ENCODE measurements at regions not wholly inside any gene's neighbourhood (a gene's known extent, or its start where the extent isn't known, plus 50 kb on each side); places are given as distances from the start of the nearest gene placed in this dataset.
"Not testable (repeated sequence)": the region's sequence is repeated elsewhere in the genome, so short reads cannot be mapped to it uniquely, and the experiment has no call there.

DNA sequence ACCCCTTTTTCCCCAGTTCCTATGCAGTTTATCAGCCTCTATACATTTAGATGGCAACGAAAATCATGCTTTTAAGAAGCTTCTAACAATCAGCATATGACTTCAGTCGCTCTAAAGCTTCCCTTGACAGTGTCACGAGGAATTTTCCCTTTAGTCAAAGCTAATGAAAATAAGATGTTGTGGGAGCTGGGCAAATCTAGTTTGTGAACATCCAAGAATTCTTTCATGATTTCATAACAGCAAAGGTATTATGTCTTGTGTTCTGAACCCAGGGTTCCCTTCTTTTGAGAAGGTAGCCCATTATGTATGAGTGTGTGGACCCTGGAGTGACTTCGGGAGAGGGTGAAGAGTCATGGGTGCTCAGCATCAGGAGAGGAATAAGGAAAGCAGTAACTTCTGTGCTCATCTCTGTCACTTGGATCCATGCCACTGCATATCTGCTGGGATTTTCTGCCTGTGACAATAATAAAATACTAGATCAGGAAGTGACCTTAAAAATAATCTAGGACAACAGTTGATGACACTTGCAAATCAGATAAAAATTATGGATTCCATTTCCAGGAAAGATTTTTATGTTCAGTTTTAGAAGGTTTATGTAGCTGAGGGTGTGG is 102.4 kb downstream of the PCSK1 start:
- H3K36me3 ChIP-seq (ENCODE audit: insufficient read depth, low read depth, low read length) = no peaks in the 10 kb centered on the region
- no peaks in the 10 kb centered on the region for H3K9me3 ChIP-seq (ENCODE audit: insufficient read depth, low read depth, low read length)
- H3K27me3 ChIP-seq (ENCODE audit: insufficient read depth, low read length) = no peaks in the 10 kb centered on the region
- no peaks in the 10 kb centered on the region for H3K4me1 ChIP-seq (ENCODE audit: insufficient read depth, low read length)
- H3K27ac ChIP-seq (ENCODE audit: low read length) = no peak overlapping the region
- no peak overlapping the region for H3K9ac ChIP-seq (ENCODE audit: low read depth, low read length)
- H3K4me3 ChIP-seq (ENCODE audit: low read length) = no peak overlapping the region

DNA sequence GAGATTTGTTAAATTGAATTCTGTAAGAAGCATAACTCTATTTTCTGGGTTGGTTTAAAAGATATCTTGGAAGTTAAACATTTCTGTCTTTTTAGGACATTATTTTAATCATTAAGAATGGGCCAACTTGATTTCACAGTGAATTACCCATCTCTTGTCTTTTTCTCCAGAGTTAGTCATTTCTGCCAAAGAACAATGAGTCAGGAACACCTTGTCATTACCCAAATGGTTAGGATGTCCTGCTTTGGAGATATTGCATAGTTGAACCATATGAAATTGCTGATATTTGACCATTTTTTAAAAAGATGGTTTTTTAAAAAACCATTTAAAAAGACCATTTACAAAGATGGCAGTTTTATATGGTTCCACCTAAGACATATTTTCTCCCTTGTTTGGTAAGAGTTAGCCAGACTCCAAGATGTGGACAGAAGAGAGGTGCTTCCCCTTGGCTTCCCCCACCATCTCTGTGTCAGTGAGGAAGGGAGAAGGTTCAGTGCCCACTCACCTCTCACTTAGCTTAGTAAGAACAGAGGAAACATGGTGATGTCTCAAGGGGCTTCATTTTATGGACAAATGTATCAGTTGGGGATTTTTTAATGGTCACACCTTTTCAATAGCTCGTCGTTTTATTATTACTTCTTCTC is 103.0 kb downstream of the PCSK1 start:
- H3K27ac ChIP-seq (ENCODE audit: low read length) = no peak overlapping the region
- H3K9ac ChIP-seq (ENCODE audit: low read depth, low read length) = no peak overlapping the region
- no peaks in the 10 kb centered on the region for H3K36me3 ChIP-seq (ENCODE audit: insufficient read depth, low read depth, low read length)

DNA sequence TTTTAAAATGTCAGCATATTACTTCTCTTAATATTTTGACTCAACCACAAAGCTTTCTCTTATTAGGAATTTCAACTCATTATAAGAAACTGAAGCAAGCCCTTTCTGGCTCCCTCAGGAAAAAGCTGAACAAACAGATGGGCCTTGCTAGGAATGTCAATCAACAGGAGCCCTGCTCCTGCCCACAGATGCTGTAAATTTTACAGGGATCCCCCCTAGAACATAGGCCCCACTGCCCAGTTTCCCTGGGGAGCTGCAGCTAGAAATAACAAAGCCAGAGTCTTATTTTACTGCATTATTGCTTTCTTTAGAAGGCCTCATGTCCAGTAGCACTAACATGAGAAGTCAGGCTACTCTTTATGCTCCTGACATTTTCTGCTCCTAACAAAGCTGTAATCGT is 103.8 kb downstream of the PCSK1 start:
- no peak overlapping the region for H3K27ac ChIP-seq (ENCODE audit: low read length)
- no peak overlapping the region for H3K9ac ChIP-seq (ENCODE audit: low read depth, low read length)
- H3K27me3 ChIP-seq (ENCODE audit: insufficient read depth, low read length) = no peaks in the 10 kb centered on the region
- H3K4me1 ChIP-seq (ENCODE audit: insufficient read depth, low read length) = no peaks in the 10 kb centered on the region
- no peak overlapping the region for H3K4me3 ChIP-seq (ENCODE audit: low read length)
- no peaks in the 10 kb centered on the region for H3K9me3 ChIP-seq (ENCODE audit: insufficient read depth, low read depth, low read length)
- no peaks in the 10 kb centered on the region for H3K36me3 ChIP-seq (ENCODE audit: insufficient read depth, low read depth, low read length)

More for the DNA sequence above, 103.0 kb downstream of the PCSK1 start:
- H3K4me3 ChIP-seq (ENCODE audit: low read length) = no peak overlapping the region
- no peaks in the 10 kb centered on the region for H3K4me1 ChIP-seq (ENCODE audit: insufficient read depth, low read length)
- no peaks in the 10 kb centered on the region for H3K9me3 ChIP-seq (ENCODE audit: insufficient read depth, low read depth, low read length)
- H3K27me3 ChIP-seq (ENCODE audit: insufficient read depth, low read length) = no peaks in the 10 kb centered on the region

DNA sequence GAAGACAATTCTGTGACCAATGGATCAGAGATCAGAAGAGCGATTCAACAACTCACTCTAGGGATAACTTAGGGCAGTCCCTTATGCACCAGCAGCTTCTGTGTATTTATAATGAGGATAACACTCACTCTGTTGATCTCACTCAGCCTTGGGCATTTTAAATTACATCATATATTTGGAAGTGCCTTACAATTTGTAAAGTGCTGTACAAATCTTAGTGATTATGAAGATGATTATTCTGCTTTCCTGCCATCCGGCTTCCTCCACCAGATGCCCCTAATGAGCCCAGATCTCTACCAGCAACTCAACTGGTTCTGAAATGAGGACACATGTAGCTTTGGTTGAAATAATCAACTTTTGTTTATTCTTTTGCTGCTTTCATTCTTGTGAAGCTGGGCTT is 105.3 kb downstream of the PCSK1 start:
- Histone ChIP-seq H3K27ac (ENCODE audit: low read length) (no peak overlapping the region), H3K27me3 (ENCODE audit: insufficient read depth, low read length) (no peaks in the 10 kb centered on the region), H3K4me3 (ENCODE audit: low read length) (no peak overlapping the region), H3K36me3 (ENCODE audit: insufficient read depth, low read depth, low read length) (no peaks in the 10 kb centered on the region), H3K4me1 (ENCODE audit: insufficient read depth, low read length) (no peaks in the 10 kb centered on the region), H3K9me3 (ENCODE audit: insufficient read depth, low read depth, low read length) (no peaks in the 10 kb centered on the region), H3K9ac (ENCODE audit: low read depth, low read length) (no peak overlapping the region)

DNA sequence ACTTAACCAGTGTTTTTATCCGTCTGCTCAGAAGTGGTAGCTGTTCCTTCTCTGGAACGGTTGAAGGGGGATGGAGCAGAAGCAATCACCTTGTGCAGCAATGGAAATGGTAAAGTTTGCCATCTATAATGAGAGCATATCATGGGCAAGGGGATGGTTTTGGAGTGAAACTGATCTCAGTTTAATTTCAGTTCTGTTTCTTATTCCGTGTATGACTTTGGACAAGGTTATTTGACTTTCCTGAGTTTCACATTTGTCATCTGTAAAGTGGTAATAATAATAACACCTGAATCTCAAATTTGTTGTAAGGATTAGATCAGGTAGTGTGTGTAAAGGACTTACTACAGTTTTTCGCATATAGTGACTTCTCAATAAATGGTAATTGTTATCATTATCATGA is 106.1 kb downstream of the PCSK1 start:
- no peak overlapping the region for H3K9ac ChIP-seq (ENCODE audit: low read depth, low read length)
- no peak overlapping the region for H3K4me3 ChIP-seq (ENCODE audit: low read length)
- H3K9me3 ChIP-seq (ENCODE audit: insufficient read depth, low read depth, low read length) = no peaks in the 10 kb centered on the region
- no peak overlapping the region for H3K27ac ChIP-seq (ENCODE audit: low read length)
- H3K4me1 ChIP-seq (ENCODE audit: insufficient read depth, low read length) = no peaks in the 10 kb centered on the region
- no peaks in the 10 kb centered on the region for H3K27me3 ChIP-seq (ENCODE audit: insufficient read depth, low read length)
- no peaks in the 10 kb centered on the region for H3K36me3 ChIP-seq (ENCODE audit: insufficient read depth, low read depth, low read length)

DNA sequence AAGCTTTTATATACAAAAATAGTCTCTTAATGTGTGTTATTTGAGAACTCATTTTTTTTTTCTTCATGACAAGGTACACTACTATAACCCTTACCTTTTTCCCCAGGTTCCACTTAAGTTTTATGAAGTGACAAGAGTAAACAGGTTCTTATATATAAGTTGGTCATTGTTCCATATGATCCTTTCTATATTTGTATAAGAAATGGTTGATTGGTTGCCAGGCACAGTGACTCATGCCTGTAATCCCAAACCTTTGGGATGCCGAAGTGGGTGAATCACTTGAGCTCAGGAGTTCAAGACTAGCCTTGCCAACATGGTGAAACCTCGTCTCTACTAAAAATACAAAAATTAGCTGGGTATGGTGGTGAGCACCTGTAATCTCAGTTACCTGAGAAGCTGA is 108.3 kb downstream of the PCSK1 start:
- Histone ChIP-seq H3K36me3 (ENCODE audit: insufficient read depth, low read depth, low read length) (no peaks in the 10 kb centered on the region), H3K4me3 (ENCODE audit: low read length) (no peak overlapping the region), H3K9ac (ENCODE audit: low read depth, low read length) (no peak overlapping the region), H3K27me3 (ENCODE audit: insufficient read depth, low read length) (no peaks in the 10 kb centered on the region), H3K4me1 (ENCODE audit: insufficient read depth, low read length) (no peaks in the 10 kb centered on the region), H3K27ac (ENCODE audit: low read length) (no peak overlapping the region), H3K9me3 (ENCODE audit: insufficient read depth, low read depth, low read length) (no peaks in the 10 kb centered on the region)

DNA sequence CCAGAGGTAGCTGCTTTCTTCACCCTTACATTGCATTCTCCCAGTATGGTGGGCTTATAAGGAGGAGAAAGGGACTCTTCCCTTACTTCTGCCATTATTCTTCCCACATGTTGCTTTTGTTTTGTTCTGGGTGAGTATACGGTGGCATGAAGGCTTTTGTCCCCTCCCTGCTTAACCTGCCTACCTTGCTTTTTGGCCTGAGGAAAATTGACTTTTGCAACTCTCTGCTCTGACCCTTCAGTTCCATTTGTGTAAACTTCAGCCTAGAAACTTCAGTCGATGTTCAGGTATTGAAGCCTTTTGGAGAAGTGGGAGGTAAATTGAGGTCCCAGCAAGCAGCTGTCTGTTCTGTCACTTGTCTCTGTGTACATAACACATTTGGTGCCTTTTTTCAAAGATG is 110.2 kb downstream of the PCSK1 start:
- Histone ChIP-seq H3K9me3 (ENCODE audit: insufficient read depth, low read depth, low read length) (no peaks in the 10 kb centered on the region), H3K27me3 (ENCODE audit: insufficient read depth, low read length) (no peaks in the 10 kb centered on the region), H3K27ac (ENCODE audit: low read length) (no peak overlapping the region), H3K4me3 (ENCODE audit: low read length) (no peak overlapping the region), H3K4me1 (ENCODE audit: insufficient read depth, low read length) (no peaks in the 10 kb centered on the region), H3K9ac (ENCODE audit: low read depth, low read length) (no peak overlapping the region), H3K36me3 (ENCODE audit: insufficient read depth, low read depth, low read length) (no peaks in the 10 kb centered on the region)

DNA sequence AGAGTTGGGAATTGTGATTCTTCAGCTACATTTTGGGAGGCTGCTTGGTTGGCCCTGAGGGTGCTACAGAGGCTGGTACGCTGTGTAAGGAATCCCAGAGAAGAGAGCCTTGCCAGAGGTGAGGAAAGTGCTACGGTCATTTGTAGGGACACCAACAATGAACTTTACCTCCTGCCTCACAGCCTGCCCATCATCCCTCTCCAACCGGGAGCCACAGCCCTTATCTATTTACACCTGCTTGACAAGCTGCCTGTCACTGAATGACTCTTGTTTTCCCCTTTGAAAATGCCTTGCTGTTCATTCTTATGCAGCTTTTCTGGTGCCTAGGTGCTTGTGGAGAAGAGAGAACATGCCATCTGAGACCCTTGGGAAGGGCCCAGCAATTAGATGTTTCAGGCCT is 110.8 kb downstream of the PCSK1 start:
- Histone ChIP-seq H3K36me3 (ENCODE audit: insufficient read depth, low read depth, low read length) (no peaks in the 10 kb centered on the region), H3K4me3 (ENCODE audit: low read length) (no peak overlapping the region), H3K27ac (ENCODE audit: low read length) (no peak overlapping the region), H3K9ac (ENCODE audit: low read depth, low read length) (no peak overlapping the region), H3K9me3 (ENCODE audit: insufficient read depth, low read depth, low read length) (no peaks in the 10 kb centered on the region), H3K4me1 (ENCODE audit: insufficient read depth, low read length) (no peaks in the 10 kb centered on the region), H3K27me3 (ENCODE audit: insufficient read depth, low read length) (no peaks in the 10 kb centered on the region)

DNA sequence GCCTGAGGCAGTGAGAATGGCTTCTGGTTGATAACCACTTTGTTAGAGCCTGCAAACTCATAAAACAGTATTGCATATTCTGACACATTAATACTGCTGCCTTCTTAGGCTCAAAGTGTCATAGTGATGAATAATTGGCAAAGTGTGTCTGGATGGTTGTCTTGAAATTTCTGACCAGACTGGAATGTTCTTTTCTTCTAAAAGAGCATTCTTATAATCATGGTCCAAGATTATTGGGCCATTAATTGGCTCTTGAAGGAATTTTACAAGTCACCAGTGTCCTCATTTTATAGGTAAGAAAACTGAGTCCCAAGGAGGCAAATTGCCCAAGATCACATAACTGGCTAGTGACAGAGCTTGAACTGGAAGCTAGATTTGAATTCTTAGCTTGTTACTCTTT is 111.7 kb downstream of the PCSK1 start:
- no peaks in the 10 kb centered on the region for H3K4me1 ChIP-seq (ENCODE audit: insufficient read depth, low read length)
- H3K9me3 ChIP-seq (ENCODE audit: insufficient read depth, low read depth, low read length) = no peaks in the 10 kb centered on the region
- H3K27ac ChIP-seq (ENCODE audit: low read length) = no peak overlapping the region
- no peak overlapping the region for H3K9ac ChIP-seq (ENCODE audit: low read depth, low read length)
- H3K27me3 ChIP-seq (ENCODE audit: insufficient read depth, low read length) = no peaks in the 10 kb centered on the region
- no peak overlapping the region for H3K4me3 ChIP-seq (ENCODE audit: low read length)
- no peaks in the 10 kb centered on the region for H3K36me3 ChIP-seq (ENCODE audit: insufficient read depth, low read depth, low read length)

DNA sequence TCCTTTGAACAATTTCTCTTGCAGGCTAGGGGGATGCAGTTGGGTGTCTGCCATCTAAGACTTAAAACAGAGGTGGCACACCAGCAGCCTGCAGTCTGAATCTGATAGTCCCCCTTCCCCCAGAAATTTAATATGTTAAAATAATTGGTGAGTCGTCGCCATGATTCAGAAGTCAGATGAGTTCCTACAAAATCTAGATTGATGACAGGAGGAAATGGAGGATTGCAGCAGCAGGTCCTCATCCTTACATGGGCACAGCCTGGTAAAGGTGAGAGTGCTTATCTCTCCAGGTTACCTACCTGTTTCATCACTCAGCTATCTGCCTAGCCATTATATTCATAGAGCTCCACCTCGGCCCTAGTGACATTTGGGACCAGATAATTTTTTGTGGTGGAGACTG is 112.3 kb downstream of the PCSK1 start:
- H3K27ac ChIP-seq (ENCODE audit: low read length) = no peak overlapping the region
- no peaks in the 10 kb centered on the region for H3K4me1 ChIP-seq (ENCODE audit: insufficient read depth, low read length)
- H3K9ac ChIP-seq (ENCODE audit: low read depth, low read length) = no peak overlapping the region
- H3K27me3 ChIP-seq (ENCODE audit: insufficient read depth, low read length) = no peaks in the 10 kb centered on the region
- H3K9me3 ChIP-seq (ENCODE audit: insufficient read depth, low read depth, low read length) = no peaks in the 10 kb centered on the region
- no peak overlapping the region for H3K4me3 ChIP-seq (ENCODE audit: low read length)
- no peaks in the 10 kb centered on the region for H3K36me3 ChIP-seq (ENCODE audit: insufficient read depth, low read depth, low read length)

DNA sequence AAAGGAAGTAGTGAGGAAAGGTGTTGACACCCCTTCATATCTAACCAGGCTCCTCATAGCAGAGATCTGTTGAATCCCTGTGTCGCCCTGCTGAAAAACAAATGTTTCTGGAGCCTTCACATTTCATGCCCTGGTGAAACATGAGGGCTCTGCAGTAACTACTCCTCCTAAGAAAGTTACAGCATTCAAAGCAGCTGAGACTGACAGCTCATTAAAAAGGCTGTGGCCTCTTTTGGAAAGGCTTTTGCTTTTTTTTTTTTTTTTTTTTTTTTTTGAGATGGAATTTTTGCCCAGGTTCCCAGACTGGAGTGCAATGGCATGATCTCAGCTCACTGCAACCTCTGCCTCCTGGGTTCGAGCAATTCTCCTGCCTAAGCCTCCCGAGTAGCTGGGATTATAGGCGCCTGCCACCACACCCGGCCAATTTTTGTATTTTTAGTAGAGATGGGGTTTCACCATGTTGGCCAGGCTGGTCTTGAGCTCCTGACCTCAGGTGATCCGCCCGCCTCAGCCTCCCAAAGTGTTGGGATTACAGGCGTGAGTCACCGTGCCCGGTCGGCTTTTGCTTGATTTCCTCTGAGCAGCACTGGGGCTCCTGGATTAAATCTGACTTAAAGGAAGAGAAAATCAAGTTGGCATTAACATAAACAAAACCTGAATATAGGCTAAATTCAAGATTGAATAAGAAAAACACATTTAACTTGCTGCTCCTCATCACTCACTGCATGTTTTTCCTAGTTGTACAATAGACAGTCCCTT is 112.9 kb downstream of the PCSK1 start:
- not testable (repeated sequence) for H3K9me3 ChIP-seq (ENCODE audit: insufficient read depth, low read depth, low read length); H3K27ac ChIP-seq (ENCODE audit: low read length); H3K4me3 ChIP-seq (ENCODE audit: low read length); H3K4me1 ChIP-seq (ENCODE audit: insufficient read depth, low read length); H3K9ac ChIP-seq (ENCODE audit: low read depth, low read length); H3K27me3 ChIP-seq (ENCODE audit: insufficient read depth, low read length); H3K36me3 ChIP-seq (ENCODE audit: insufficient read depth, low read depth, low read length)

DNA sequence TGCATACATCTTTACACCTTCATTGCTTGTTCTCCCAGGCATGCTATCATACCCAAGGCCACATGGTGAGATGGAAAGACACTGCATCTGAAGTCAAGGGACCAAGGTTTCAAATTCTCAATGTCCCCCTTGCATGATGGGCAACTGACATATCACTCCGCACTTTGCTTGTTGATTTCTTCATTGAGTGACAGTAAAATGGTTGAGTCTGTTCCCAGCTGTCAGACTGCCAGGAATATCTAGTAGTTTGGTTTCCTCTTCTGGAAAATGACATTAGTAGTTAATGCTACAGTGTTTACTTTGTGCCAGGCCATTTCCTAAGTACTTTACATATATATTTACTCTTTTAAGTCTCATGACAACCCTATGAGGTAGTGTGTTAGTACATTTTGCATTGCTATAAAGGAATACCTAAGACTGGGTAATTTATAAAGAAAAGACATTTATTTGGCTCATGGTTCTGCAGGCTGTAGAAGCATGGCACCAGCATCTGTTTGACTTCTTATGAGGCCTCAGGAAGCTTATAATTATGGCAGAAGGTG is 114.4 kb downstream of the PCSK1 start:
- Histone ChIP-seq H3K9me3 (ENCODE audit: insufficient read depth, low read depth, low read length) (no peaks in the 10 kb centered on the region), H3K4me1 (ENCODE audit: insufficient read depth, low read length) (no peaks in the 10 kb centered on the region), H3K4me3 (ENCODE audit: low read length) (no peak overlapping the region), H3K27ac (ENCODE audit: low read length) (no peak overlapping the region), H3K36me3 (ENCODE audit: insufficient read depth, low read depth, low read length) (no peaks in the 10 kb centered on the region), H3K9ac (ENCODE audit: low read depth, low read length) (no peak overlapping the region), H3K27me3 (ENCODE audit: insufficient read depth, low read length) (no peaks in the 10 kb centered on the region)
